MM.1S (cell line): ENCODE measurements at regions not wholly inside any gene's neighbourhood (a gene's known extent, or its start where the extent isn't known, plus 50 kb on each side); places are given as distances from the start of the nearest gene placed in this dataset.

Experiments used
- EZH2 ChIP-seq: fragments of 300-600 bp; sonication (generic); optimal IDR thresholded peaks from 2 replicates; pipeline ENCODE3; 2017; ENCODE audit warnings: low read depth, mild to moderate bottlenecking, antibody characterized with exemption, low read length, mixed read lengths
- EZH2phosphoT487 ChIP-seq: fragments of 300-600 bp; sonication (generic); IDR thresholded peaks from 2 replicates; pipeline ENCODE4 v1.6.1; 2018; ENCODE audit warnings: antibody characterized with exemption, low read length
- TF ChIP-seq, protein P1 (sequence below): fragments of 300-600 bp; sonication (generic); IDR thresholded peaks from 2 replicates; pipeline ENCODE4 v1.5.1; 2016; ENCODE audit warnings: antibody characterized with exemption, low read length, mixed read lengths

DNA sequence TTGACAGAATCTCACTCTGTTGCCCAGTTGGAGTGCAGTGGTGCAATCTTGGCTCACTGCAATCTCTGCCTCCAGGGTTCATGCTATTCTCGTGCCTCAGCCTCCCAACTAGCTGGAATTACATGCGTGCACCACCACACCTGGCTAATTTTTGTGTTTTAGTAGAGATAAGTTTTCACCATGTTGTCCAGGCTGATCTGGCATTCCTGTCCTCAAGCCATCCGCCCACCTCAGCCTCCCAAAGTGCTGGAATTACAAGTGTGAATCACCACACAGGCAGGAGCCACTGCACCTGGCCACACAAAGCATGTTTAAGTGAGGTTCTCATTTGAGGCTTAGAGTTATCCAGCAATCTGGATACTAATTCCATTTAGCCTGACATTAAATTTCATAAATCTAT, 180.9 kb upstream of the GRID2 start:
- TF ChIP-seq, protein P1, sequence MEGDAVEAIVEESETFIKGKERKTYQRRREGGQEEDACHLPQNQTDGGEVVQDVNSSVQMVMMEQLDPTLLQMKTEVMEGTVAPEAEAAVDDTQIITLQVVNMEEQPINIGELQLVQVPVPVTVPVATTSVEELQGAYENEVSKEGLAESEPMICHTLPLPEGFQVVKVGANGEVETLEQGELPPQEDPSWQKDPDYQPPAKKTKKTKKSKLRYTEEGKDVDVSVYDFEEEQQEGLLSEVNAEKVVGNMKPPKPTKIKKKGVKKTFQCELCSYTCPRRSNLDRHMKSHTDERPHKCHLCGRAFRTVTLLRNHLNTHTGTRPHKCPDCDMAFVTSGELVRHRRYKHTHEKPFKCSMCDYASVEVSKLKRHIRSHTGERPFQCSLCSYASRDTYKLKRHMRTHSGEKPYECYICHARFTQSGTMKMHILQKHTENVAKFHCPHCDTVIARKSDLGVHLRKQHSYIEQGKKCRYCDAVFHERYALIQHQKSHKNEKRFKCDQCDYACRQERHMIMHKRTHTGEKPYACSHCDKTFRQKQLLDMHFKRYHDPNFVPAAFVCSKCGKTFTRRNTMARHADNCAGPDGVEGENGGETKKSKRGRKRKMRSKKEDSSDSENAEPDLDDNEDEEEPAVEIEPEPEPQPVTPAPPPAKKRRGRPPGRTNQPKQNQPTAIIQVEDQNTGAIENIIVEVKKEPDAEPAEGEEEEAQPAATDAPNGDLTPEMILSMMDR = no peak
- TF ChIP-seq EZH2phosphoT487 (no peak), EZH2 (no peak)
